GM21367 (cell line): ENCODE measurements at regions not wholly inside any gene's neighbourhood (a gene's known extent, or its start where the extent isn't known, plus 50 kb on each side); places are given as distances from the start of the nearest gene placed in this dataset.
"Not testable (repeated sequence)": the region's sequence is repeated elsewhere in the genome, so short reads cannot be mapped to it uniquely, and the experiment has no call there.

Experiments
- ATAC-seq: cut with Tn5 transposase; IDR thresholded peaks from one replicate; pipeline ENCODE4 v1.9.1; 2021; ENCODE audit not compliant: unreplicated experiment

- ATAC-seq = no peak
These were observed 308.9 kb upstream of the LRFN5 start for GRCh38 chr14:41297576-41298327.

- ATAC-seq = no peak
These were observed 310.9 kb upstream of the LRFN5 start for GRCh38 chr14:41295734-41296133.

- no peak for ATAC-seq
These were observed 317.7 kb upstream of the LRFN5 start for GRCh38 chr14:41289025-41289424.

- ATAC-seq = no peak
These were observed 321.4 kb upstream of the LRFN5 start for GRCh38 chr14:41285186-41285748.

GRCh38 chr14:41280745-41281144 is 325.9 kb upstream of the LRFN5 start:
- no peak for ATAC-seq

- no peak for ATAC-seq
These were observed 329.2 kb upstream of the LRFN5 start for GRCh38 chr14:41277450-41277849.

GRCh38 chr14:41257476-41257875 is 349.2 kb upstream of the LRFN5 start:
- ATAC-seq = no peak

GRCh38 chr14:41235466-41235865 is 371.2 kb upstream of the LRFN5 start:
- ATAC-seq = no peak

GRCh38 chr14:41230683-41231082 is 376.0 kb upstream of the LRFN5 start:
- ATAC-seq = no peak

- no peak for ATAC-seq
These were observed 376.9 kb upstream of the LRFN5 start for GRCh38 chr14:41229824-41230223.

- no peak for ATAC-seq
These were observed 381.2 kb upstream of the LRFN5 start for GRCh38 chr14:41225433-41225832.

- no peak for ATAC-seq
These were observed 384.1 kb upstream of the LRFN5 start for GRCh38 chr14:41222581-41222980.

- ATAC-seq = not testable (repeated sequence)
These were observed 391.7 kb upstream of the LRFN5 start for GRCh38 chr14:41214978-41215377.

- ATAC-seq = no peak
These were observed 405.0 kb upstream of the LRFN5 start for GRCh38 chr14:41201696-41202095.

- no peak for ATAC-seq
These were observed 418.8 kb upstream of the LRFN5 start for GRCh38 chr14:41187868-41188267.

- ATAC-seq = no peak
These were observed 435.6 kb upstream of the LRFN5 start for GRCh38 chr14:41171045-41171444.

- no peak for ATAC-seq
These were observed 439.6 kb upstream of the LRFN5 start for GRCh38 chr14:41167040-41167439.

GRCh38 chr14:41154143-41154807 is 452.4 kb upstream of the LRFN5 start:
- no peak for ATAC-seq

GRCh38 chr14:41146391-41146790 is 460.3 kb upstream of the LRFN5 start:
- no peak for ATAC-seq

GRCh38 chr14:41144370-41144769 is 462.3 kb upstream of the LRFN5 start:
- no peak for ATAC-seq

GRCh38 chr14:41137741-41138140 is 468.9 kb upstream of the LRFN5 start:
- ATAC-seq = no peak

- ATAC-seq = no peak
These were observed 476.4 kb upstream of the LRFN5 start for GRCh38 chr14:41130274-41130673.
